Activated CD4-positive, alpha-beta T cell treated with anti-CD3 and anti-CD28 coated beads, Interleukin-2, amount 50 U/mL, for 24 hours (primary cell): ENCODE measurements at regions not wholly inside any gene's neighbourhood (a gene's known extent, or its start where the extent isn't known, plus 50 kb on each side); places are given as distances from the start of the nearest gene placed in this dataset.
"Not testable (repeated sequence)": the region's sequence is repeated elsewhere in the genome, so short reads cannot be mapped to it uniquely, and the experiment has no call there.

Experiments
- DNase-seq, 2 donors: peaks; one replicate each; pipeline ENCODE4 v3.0.0-alpha.2; 2020; ENCODE audit warnings: low read depth in 1 of 2, low spot score in 1 of 2

- no peak for DNase-seq
Measured at GRCh38 chr2:40680547-40680946, 228.7 kb upstream of the SLC8A1 start.

- no peak for DNase-seq
Measured at GRCh38 chr2:40690036-40690435, 238.1 kb upstream of the SLC8A1 start.

DNA sequence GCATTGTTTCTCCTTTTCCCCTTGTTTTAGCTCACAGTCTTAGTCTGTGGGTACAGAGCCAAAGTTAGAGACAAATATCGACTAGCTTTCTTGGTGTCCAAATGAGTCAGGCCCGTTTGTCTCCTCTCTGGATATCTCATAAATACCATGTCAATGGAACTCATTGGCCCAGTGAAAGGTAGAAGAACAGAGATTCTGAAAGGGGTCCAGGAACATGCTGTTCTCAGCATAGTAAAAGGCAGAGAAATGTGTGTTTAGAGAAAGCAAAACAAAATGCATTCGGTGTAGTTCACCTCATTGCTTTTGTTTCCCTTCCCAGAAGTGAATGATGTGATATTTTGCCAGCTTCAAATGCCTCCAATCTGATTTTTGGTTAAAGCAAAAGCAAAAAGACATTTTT is 238.6 kb upstream of the SLC8A1 start:
- DNase-seq: no peak

GRCh38 chr2:40700231-40700954 is 248.5 kb upstream of the SLC8A1 start:
- no peak for DNase-seq

GRCh38 chr2:40712197-40712894 is 260.5 kb upstream of the SLC8A1 start:
- not testable (repeated sequence) for DNase-seq

DNA sequence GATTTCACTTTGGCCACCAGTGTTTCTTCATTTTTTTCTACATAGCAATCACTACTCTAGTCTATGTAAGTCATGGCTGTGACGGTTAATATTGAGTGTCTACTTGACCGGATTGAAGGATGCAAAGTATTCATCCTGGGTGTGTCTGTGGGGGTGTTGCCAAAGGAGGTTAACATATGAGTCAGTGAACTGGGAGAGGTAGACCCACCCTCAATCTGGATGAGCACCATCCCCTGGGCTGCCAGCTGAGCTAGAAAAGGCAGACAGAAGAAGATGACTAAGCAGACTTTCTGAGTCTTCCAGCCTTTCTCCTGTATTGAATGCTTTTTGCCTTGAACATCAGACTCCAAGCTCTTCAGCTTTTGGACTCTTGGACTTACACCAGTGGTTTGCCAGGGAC is 265.0 kb upstream of the SLC8A1 start:
- DNase-seq: no peak

DNA sequence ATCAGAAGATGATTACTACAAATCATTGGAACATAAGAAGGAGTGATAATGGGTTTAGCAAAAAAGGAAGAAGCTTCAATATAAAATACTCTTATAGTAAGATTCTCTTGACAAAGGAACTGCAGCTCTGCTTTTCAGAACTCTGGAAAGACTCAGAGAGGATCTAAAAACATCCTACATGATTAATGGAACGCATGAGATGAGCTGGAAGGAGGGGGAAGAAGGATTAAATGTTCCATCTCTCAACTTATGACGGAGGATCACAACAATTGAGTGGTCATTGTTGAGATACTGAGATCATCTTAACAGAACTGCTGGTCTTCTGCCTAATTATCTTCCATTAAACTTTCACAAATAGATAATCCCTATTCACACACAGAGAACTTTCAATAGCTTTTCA is 267.5 kb upstream of the SLC8A1 start:
- no peak for DNase-seq

- no peak for DNase-seq
Measured at GRCh38 chr2:40721595-40721994, 269.7 kb upstream of the SLC8A1 start.

DNA sequence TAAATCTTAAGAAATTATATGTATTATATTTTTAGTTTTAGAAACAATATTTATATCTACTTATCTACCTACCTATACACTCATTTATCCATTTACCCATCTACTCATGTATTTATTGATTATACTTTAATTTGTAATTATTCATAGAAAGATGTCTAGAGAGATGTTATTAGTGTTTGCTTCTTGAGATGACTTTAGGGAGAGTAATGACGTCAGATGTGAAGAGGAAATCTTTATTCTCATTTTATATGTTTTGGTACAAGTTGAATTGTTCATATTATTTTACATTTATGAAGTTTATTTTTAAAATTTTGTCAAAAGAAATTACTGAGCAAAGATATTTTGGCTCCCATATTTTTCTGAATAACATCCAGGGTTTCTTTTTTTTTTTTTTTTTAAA is 271.3 kb upstream of the SLC8A1 start:
- DNase-seq: no peak

DNA sequence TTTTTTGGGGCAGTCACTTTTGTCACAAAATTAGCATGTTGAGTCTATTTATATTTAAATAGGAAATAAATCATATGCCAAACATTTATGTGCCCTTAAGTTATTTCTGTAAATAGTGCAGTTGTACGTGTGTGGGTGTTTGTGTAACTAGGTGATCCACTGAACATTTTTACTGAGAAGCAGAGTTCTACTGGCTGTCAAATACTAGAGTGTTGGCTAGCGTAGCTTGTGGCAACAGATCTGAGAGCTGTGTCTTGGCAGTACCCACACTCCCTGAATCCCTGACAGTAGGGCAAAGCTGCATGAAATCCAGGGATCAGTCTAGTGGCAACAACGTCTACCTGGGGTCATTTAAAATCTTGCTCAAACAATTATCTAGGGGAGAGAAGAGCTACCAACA is 273.1 kb upstream of the SLC8A1 start:
- DNase-seq: no peak

- DNase-seq: no peak
Measured at GRCh38 chr2:40725950-40726349, 274.1 kb upstream of the SLC8A1 start.

DNA sequence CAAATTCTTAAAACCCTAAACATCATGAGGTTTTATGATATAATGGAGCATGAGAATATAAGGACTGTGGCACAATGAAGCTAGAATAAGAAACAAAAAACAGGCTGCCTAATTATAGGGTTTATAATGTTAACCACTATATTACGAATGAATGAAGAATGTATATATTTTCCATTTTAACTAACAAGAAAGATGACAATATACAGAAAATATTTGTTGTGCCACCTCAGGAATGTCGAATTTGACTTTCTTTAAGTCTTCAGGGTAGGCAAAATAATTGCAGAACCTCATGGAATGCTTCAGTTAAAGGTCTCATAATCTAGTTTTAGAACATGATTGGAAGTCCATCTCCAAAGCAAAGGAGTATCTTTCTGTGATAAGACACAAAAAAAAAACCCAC is 282.9 kb upstream of the SLC8A1 start:
- DNase-seq: no peak

DNA sequence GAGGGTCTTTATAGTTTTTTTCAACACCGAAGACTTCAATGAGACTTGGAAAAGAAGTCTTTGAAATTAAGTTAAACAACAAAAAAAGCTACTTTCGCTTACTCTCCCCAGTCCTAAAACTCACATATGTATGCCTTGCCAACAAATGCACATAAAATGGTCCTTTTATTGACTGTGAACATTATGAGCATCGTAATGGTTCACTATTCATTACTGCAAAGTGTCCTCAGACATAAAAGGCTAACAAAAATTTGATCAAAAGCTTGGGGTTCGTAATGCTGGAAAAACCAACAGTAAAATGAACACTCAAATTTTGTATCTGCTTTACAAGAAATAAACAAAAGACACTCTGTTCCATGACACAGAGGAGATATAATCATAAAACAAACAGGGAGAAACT is 285.3 kb upstream of the SLC8A1 start:
- no peak for DNase-seq

GRCh38 chr2:40740419-40740818 is 288.5 kb upstream of the SLC8A1 start:
- no peak for DNase-seq

DNA sequence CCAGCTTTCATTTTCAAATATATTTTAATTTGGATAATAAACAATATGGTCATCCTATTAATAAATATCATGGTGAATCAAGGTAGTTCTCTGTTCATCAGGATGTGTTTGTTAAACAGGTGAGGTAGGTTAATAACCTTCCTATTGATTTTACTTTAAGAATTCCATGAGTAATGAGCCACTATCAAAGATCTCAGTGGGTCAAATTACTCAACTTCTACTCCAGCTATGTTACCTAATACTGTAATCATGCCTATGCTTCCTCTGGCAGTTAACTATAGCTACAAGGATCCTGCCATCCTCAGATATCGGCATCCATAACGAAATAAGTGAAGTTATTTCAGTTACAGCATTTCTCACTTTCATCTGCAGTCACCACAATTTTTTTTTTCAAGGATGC is 289.6 kb upstream of the SLC8A1 start:
- no peak for DNase-seq

GRCh38 chr2:40746191-40746590 is 294.3 kb upstream of the SLC8A1 start:
- no peak for DNase-seq

DNA sequence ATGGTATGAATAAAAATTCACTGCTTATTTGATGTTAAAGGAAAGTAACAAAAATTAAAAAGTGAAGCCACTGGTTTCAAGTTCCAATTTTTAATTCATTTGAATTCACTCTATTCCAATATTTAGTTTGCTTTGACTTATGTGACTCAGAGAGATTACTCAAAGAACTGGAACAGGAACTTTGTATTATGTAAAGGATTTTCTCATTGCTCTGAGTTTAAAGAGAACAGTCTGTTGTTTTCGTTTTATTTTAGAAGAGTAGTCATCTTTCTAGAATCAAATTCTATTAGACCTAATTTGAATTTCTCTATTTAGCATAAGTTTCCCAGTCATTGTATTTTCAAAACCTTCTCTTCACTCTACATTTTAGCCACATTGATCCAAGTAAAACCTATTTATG is 300.1 kb upstream of the SLC8A1 start:
- DNase-seq: no peak

- no peak for DNase-seq
Measured at GRCh38 chr2:40752796-40753195, 300.9 kb upstream of the SLC8A1 start.

- DNase-seq: no peak
Measured at GRCh38 chr2:40754912-40755311, 303.0 kb upstream of the SLC8A1 start.

DNA sequence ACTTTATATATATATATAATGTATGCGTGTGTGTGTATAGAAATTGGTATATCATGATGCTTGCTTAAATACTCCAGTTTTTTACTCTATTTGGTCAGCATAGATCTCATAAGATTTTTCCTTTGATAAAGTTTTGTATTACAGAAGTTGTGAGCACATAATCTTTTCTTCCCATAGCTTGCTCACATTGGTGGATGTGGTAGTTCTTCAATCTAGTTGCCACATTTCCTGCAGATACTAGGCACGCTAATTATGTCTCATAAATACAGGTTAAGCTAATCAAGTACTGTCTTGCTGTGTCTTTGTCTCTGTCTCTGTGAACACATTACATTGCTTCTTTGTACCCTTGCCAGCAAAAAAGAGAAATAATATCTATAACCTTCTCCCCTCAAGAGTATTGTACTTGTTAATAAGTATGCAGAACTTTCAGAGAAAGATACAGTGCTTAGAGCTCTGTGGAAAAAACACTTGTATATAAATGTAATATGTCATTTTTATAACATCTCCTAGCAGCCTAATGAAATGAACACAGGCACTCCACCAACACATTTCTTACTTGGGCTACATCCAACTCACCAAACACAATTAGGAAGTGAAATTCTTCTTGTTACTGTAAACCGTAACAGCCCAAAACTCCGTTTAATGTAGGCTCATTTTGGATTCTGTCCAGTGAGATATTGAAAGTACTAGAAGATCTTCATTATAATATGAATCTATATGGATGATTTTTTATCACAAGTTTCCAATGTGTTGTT is 306.7 kb upstream of the SLC8A1 start:
- no peak for DNase-seq

GRCh38 chr2:40760071-40760666 is 308.3 kb upstream of the SLC8A1 start:
- no peak for DNase-seq

DNA sequence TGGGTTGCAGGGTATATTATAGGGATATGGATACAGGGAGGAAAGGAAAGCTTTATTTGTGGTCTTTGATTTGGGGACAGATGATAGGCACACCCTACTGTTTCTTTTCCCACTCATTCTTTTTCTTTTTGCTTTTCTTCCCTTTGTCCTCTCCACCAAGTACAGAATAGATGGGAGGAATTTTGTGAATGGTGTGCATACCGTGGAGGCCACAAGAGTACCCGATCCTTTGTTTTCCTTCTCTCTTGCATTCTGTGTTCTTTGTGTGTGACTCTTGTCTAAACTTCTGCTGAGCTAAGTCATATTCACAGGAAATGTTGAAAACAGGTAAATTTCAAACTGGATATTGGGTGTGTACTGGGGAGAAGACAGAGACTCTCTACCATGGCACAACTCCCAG is 321.4 kb upstream of the SLC8A1 start:
- DNase-seq: no peak
